Stomach (tissue), 4 donors: ENCODE measurements at regions not wholly inside any gene's neighbourhood (a gene's known extent, or its start where the extent isn't known, plus 50 kb on each side); places are given as distances from the start of the nearest gene placed in this dataset.

Experiments used
- EP300 ChIP-seq: sonication (generic); formaldehyde crosslinking; IDR thresholded peaks from one replicate; pipeline ENCODE4 v1.6.1; 2017; ENCODE audit warnings: antibody characterized with exemption
- POLR2A ChIP-seq, 4 donors: fragments of 450-650 bp; IDR thresholded peaks; one replicate each; pipeline ENCODE4 v1.6.1; 2016; ENCODE audit warnings: antibody characterized with exemption in 4 of 4, control low read depth in 2 of 4, mild to moderate bottlenecking in 1 of 4, moderate library complexity in 1 of 4
- POLR2AphosphoS5 ChIP-seq, 3 donors: sonication (generic); formaldehyde crosslinking; IDR thresholded peaks; one replicate each; pipeline ENCODE4 v1.6.1; 2016; ENCODE audit warnings: antibody characterized with exemption in 3 of 3
- TF ChIP-seq, protein P1 (sequence below), 7 experiments: fragments of 450-650 bp in 4 of 7; fragments of 200-600 bp in 3 of 7; sonication (generic) in 3 of 7; IDR thresholded peaks; one replicate each; pipeline ENCODE4 v1.5.1; 2016 to 2019; ENCODE audit warnings: antibody characterized with exemption in 7 of 7, control low read depth in 2 of 7, mild to moderate bottlenecking in 1 of 7

GRCh38 chr5:77852068-77852513 lies 76.0 kb upstream of the TBCA start:
- TF ChIP-seq, protein P1, sequence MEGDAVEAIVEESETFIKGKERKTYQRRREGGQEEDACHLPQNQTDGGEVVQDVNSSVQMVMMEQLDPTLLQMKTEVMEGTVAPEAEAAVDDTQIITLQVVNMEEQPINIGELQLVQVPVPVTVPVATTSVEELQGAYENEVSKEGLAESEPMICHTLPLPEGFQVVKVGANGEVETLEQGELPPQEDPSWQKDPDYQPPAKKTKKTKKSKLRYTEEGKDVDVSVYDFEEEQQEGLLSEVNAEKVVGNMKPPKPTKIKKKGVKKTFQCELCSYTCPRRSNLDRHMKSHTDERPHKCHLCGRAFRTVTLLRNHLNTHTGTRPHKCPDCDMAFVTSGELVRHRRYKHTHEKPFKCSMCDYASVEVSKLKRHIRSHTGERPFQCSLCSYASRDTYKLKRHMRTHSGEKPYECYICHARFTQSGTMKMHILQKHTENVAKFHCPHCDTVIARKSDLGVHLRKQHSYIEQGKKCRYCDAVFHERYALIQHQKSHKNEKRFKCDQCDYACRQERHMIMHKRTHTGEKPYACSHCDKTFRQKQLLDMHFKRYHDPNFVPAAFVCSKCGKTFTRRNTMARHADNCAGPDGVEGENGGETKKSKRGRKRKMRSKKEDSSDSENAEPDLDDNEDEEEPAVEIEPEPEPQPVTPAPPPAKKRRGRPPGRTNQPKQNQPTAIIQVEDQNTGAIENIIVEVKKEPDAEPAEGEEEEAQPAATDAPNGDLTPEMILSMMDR (IDR thresholded peaks at IDR 0.05), result no peak
- TF ChIP-seq POLR2A (IDR thresholded peaks at IDR 0.05) (no peak), POLR2AphosphoS5 (IDR thresholded peaks at IDR 0.05) (no peak), EP300 (no peak)
